ENCODE measurements at regions not wholly inside any gene's neighbourhood (a gene's known extent, or its start where the extent isn't known, plus 50 kb on each side); places are given as distances from the start of the nearest gene placed in this dataset.

- no peak for DNase-seq (ENCODE audit: low read depth in 2 of 3, low spot score in 2 of 3)
Measured at GRCh38 chr13:21997726-21998125, 326.9 kb downstream of the FGF9 start.

DNA sequence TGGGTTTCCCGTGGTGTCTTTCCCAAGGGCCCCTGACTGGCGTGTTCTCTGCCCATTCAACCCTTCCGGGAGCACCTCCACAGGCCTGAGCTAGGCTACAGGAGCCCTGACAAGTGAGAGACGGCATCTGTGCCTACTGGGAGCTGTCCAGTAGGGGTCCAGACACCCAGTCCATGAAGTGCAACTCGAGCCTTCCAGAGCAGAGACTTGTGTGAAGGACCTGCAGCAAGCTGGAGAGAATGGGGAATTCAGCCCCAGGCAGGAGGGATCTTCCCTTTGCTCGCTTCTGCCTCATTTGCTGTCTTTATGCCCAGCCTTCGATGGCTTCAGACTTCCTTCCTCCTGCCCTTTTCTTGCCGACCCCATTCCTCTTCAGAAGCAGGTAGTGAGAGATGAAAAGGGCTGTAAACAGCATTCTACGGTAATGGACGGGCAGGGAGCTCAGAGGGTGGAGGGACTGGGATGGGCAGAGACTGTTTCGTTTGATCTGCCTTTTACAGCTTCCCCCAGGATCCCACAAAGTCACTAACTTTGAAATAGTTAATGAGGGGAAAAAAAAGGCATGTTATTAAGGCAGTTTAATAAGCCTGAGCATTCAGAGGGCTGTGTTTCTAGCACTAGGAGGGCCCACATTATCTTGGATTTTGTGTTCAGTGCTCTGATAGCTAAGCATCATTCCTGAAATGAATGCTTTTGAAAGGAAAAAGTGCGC is 327.6 kb downstream of the FGF9 start:
- DNase-seq (ENCODE audit: low read depth in 2 of 3, low spot score in 2 of 3), result no peak

GRCh38 chr13:21999666-22000065 is 328.8 kb downstream of the FGF9 start:
- no peak for DNase-seq (ENCODE audit: low read depth in 2 of 3, low spot score in 2 of 3)

- no peak for DNase-seq (ENCODE audit: low read depth in 2 of 3, low spot score in 2 of 3)
Measured at GRCh38 chr13:22000191-22000590, 329.3 kb downstream of the FGF9 start.

- no peak for DNase-seq (ENCODE audit: low read depth in 2 of 3, low spot score in 2 of 3)
Measured at GRCh38 chr13:22001336-22001735, 330.5 kb downstream of the FGF9 start.

DNA sequence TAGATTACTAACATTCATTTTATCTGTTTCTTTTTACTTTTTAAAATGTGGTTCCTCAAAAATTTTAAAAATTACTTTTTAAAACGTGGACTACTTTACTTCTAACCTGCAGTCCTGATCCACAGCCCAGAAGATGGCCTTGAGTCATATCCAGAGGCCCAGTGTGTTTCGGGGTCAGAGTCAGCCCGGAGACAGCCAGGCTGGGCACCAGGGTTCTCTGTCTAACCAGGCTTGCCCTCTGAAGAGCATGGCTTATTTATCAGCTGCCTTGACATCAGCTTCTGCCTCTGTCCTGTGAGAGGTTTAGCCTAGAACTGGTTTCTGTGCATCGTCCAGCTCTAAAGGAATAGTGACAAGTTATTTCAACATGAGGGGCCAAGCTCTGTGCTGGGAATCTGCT is 332.0 kb downstream of the FGF9 start:
- DNase-seq (ENCODE audit: low read depth in 2 of 3, low spot score in 2 of 3), result no peak

DNA sequence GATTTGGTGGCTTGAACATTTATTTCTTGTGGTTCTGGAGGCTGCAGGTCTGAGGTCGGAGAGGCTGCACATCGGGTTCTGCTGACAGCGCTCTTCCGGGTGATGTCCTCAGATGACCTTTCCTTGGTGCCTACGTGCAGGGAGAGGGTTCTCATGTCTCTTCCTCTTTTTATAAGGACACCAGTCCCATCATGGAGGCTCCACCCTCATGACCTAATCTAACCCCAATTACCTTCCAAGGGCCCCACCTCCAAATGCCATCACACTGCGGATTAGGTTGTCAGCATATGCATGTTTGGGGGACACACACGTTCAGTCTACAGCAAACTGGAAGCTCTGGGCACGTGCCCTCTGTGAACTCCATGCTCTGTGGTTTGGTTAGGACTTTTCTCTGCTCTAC is 338.6 kb downstream of the FGF9 start:
- DNase-seq (ENCODE audit: low read depth in 2 of 3, low spot score in 2 of 3), result no peak

DNA sequence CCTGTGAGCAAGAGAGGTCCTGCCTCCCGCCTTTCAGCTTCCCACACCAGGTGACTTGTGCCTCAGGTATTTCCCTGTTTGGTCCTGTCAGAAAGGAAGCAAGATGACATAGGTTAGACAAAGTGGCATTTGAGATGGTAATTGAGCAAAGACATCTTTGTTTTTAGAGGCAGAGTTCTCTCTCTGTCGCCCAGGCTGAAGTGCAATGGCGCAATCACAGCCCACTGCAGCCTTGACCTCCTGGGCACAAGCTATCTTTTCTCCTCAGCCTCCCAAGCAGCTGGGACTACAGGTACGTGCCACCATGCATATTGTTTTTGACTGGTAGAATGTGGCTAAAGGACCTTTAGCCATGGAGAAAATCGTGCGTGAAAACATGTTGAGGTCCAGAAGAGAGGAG is 339.1 kb downstream of the FGF9 start:
- no peak for DNase-seq (ENCODE audit: low read depth in 2 of 3, low spot score in 2 of 3)

- no peak for DNase-seq (ENCODE audit: low read depth in 2 of 3, low spot score in 2 of 3)
Measured at GRCh38 chr13:22012686-22013085, 341.8 kb downstream of the FGF9 start.

DNA sequence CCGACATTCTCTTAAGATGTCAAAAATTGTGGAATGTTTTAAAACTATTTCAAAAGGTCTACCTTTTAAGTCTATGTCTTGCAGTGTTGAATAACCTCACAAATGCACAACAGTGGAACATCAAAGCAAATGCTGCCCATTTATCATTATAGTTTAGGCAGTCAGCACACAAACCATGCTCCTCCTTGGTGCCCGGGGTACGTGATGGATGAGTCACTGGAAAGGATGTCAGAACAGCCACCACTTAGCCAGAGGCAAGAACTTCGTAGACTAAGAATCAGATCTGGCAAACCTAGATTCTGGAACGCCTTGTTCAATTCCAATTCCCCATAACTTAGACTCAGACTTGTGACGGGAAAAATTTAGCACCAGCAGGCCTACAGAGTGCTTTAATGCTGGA is 343.6 kb downstream of the FGF9 start:
- no peak for DNase-seq (ENCODE audit: low read depth in 2 of 3, low spot score in 2 of 3)

GRCh38 chr13:22017226-22017625 is 346.4 kb downstream of the FGF9 start:
- peak in 2 of 3 donors; percentile 14 to 67 for DNase-seq (ENCODE audit: low read depth in 2 of 3, low spot score in 2 of 3)

- no peak for DNase-seq (ENCODE audit: low read depth in 2 of 3, low spot score in 2 of 3)
Measured at GRCh38 chr13:22018076-22018835, 347.4 kb downstream of the FGF9 start.

DNA sequence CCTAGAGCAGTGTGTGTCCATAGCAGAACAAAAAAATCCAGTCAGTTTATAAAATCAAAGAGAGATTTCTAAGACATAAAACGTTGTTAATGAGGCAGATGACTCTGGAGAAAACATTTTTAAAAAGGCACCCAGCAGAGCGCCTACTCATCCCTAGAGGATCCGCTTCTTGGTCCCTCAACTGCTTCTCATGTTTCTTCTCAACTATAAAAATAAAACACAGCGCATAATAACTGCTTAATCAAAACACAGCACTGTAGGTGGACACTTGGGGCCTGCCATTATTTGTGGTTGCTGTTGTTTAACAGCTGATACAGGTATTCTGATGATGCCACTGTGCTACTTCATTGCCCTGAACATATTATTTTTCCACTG is 347.9 kb downstream of the FGF9 start:
- DNase-seq (ENCODE audit: low read depth in 2 of 3, low spot score in 2 of 3), result no peak

GRCh38 chr13:22024381-22024994 is 353.6 kb downstream of the FGF9 start:
- DNase-seq (ENCODE audit: low read depth in 2 of 3, low spot score in 2 of 3), result no peak

GRCh38 chr13:22027566-22027965 is 356.7 kb downstream of the FGF9 start:
- DNase-seq (ENCODE audit: low read depth in 2 of 3, low spot score in 2 of 3), result no peak

- DNase-seq (ENCODE audit: low read depth in 2 of 3, low spot score in 2 of 3), result no peak
Measured at GRCh38 chr13:22028831-22029230, 358.0 kb downstream of the FGF9 start.

- DNase-seq (ENCODE audit: low read depth in 2 of 3, low spot score in 2 of 3), result no peak
Measured at GRCh38 chr13:22030321-22030720, 359.4 kb downstream of the FGF9 start.

GRCh38 chr13:22031702-22032286 is 360.9 kb downstream of the FGF9 start:
- DNase-seq (ENCODE audit: low read depth in 2 of 3, low spot score in 2 of 3), result no peak

DNA sequence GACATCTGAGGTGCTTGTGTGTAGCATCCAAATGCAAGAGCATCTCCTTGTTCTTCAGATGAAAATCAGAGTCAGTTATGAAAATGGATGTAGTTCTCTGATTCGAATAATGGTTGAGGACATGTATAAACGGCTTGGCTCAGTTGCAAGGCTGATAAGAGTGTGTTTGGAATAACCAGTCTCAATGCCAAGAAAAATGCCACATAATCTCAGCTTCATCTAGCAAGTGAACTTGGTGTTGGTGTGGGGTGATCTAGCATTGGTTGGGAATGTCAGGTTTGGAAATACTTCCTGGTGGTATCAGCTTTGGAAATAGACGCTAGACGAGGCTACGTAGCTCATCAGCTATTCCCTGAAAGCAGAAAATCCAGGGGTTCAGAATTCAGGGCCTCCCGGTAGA is 362.0 kb downstream of the FGF9 start:
- DNase-seq (ENCODE audit: low read depth in 2 of 3, low spot score in 2 of 3), result no peak

DNA sequence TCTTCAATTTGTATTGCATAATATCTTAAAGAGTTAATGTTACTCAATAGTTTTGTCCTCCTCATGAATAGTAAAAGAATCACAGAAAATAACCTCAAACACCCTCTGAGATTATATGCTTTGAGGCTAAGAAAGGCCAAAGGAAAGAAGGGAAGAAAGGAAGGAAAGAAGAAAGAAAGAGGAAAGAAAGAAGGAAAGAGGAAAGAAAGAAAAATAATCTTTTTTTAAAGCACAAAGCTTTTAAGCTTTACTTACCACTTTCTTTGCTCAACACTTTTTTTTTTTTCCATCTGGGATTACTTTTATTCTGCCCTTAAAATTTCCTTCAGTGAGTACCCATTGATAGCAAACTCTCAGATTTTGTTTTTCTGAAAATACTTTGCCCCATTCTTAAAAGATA is 369.1 kb downstream of the FGF9 start:
- DNase-seq (ENCODE audit: low read depth in 2 of 3, low spot score in 2 of 3), result no peak

DNA sequence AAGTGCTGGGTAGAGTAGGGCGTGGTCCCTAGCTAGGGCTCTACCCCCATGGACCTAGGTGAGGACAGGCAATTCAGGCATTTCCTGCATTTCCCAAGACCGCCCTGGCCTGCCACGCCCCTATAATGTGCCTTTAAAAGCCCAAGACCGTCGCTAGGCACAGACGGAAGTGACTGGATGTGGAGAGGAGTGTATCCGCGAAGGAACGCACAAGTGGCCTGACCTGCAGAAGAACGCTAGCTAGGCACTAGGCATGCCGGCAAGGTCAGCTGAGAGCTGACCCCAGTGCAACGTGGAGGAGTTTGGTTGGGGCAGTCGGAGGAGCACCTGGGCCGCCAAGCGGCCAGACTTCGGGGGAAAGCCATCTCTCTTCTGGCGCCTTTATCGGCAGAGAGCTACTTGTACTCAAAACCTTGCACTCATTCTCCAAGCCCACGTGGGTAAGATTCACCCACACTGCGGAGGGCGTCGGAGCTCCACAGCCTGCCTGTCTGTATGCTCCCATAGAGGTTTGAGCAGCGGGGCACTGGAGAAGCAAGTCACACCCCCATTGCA is 370.0 kb downstream of the FGF9 start:
- no peak for DNase-seq (ENCODE audit: low read depth in 2 of 3, low spot score in 2 of 3)
